HG03135 (cell line): ENCODE measurements at regions not wholly inside any gene's neighbourhood (a gene's known extent, or its start where the extent isn't known, plus 50 kb on each side); places are given as distances from the start of the nearest gene placed in this dataset.
"Not testable (repeated sequence)": the region's sequence is repeated elsewhere in the genome, so short reads cannot be mapped to it uniquely, and the experiment has no call there.

Source experiments
- ATAC-seq: cut with Tn5 transposase; IDR thresholded peaks from one replicate; pipeline ENCODE4 v1.9.1; 2021; ENCODE audit warnings: mild to moderate bottlenecking, moderate library complexity; ENCODE audit not compliant: unreplicated experiment

DNA sequence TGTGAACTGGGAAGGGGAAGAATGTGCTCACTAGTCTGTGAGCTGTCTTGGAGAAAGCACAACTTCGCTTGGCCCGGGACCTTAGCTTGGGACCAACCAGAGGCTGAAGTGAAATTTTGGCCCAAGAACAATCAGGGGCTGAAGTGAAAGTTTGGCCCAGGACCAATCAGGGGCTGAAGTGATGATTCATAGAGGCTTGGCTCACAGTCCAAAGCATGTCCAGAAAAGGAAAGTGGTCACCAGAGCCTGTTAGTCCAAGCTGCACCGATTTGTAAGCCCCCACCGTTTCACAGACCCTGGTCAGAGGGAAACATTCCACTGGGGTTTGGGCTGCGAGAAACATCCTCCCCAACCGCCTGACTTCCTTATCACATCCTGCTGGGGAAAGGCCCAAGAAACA is 763.3 kb downstream of the SPATA31A7 start:
- not testable (repeated sequence) for ATAC-seq

DNA sequence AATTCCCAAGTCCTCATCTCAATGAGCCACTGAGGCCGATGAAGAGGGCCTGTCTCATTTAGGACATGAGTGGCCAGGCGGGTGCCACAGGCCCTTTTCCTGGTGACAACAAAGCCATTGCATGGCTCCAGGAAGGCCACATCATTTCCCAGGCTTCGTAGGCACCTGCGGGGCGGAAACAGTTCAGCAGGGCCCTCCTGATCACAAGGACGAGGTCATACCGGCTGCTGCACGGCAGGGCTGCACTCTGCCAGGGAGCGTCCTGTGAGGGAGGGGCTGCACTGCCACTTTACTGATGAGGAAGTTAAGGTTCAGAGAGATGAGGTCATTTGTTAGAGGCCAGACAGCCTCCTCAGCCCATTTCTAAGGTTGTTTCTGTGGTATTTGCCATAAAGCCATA is 781.8 kb downstream of the SPATA31A7 start:
- not testable (repeated sequence) for ATAC-seq

DNA sequence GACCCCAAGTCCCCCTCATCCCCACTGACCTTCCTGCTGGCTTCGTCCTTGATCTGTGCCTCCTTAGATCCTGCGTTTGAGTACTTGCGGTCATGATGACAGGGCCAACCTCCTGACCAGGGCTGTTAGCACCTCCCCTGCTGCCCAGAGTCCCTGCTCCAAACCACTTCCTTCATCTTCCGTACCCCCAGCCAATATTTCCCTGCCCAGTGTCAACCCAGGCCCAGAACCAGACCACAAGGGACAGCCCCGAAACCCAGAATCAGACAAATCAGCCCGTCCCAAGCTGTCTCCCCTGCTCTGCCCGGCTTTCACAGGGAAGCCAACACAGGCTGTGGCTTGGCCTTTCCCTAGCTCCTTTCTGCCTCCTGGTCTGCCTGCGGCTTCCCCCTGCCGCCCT is 784.7 kb downstream of the SPATA31A7 start:
- ATAC-seq = not testable (repeated sequence)

DNA sequence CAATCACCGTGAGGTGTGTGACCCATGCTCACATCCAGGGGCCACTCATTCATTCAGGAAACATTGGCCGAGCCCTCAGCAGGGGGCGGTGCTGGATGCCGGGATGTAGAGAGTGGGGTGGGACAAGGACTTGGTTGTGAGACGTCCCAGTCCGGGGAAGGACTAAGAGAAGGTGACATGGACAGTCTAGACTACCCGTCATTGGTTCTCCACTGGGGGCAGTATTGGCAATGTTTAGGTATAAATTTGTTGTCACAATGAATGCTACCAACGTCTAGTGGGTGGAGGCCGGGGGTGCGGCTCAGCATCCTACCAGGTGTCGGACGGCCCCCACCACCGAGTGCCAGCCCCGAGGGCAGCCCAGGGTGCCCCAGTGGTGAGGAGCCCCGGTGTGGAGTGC is 786.5 kb downstream of the SPATA31A7 start:
- not testable (repeated sequence) for ATAC-seq

DNA sequence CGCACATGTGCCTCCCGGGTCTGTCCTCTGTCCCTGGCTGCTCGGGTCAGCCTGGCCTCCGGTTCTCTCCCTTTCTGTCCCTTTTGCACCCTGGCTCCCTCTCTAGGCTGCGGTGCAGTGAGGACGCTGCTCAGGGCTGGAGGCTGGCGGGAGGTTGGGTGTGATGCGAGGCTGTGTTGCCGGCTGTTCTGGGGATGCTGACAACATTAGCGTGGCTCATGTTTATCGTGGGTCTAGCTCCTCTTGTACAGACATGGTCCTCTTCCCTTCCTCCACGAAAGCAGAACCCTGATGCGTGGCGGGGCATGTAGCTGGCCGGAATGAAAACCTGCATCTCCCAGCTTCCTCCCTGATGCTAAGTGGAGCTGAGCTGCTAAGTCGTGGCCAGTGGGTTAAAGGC is 792.9 kb downstream of the SPATA31A7 start:
- not testable (repeated sequence) for ATAC-seq

DNA sequence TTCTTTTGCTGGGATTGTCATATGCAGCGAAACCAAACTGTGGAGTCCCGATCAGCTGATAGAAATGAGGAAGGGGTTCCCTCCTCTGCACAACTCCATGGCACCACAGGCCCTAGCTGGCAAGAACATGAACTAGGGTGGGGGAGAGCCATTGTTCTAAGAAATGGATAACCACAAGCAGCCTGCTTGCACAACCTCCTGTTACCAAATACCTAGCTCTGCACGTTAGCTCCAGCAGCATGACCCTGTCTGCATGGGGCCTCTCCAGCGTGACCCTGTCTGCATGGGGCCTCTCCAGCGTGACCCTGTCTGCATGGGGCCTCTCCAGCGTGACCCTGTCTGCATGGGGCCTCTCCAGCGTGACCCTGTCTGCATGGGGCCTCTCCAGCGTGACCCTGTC is 793.6 kb downstream of the SPATA31A7 start:
- not testable (repeated sequence) for ATAC-seq

DNA sequence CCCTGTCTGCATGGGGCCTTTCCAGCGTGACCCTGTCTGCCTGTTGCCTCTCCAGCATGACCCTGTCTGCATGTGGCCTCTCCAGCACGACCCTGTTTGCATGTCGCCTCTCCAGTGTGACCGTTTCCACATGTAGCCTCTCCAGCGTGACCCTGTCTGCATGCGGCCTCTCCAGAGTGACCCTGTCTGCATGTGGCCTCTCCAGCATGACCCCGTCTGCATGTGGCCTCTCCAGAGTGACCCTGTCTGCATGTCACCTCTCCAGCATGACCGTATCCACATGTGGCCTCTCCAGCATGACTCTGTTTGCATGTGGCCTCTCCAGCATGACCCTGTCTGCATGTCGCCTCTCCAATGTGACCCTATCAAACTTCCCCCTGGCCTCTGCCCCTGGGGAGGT is 794.1 kb downstream of the SPATA31A7 start:
- ATAC-seq = not testable (repeated sequence)

DNA sequence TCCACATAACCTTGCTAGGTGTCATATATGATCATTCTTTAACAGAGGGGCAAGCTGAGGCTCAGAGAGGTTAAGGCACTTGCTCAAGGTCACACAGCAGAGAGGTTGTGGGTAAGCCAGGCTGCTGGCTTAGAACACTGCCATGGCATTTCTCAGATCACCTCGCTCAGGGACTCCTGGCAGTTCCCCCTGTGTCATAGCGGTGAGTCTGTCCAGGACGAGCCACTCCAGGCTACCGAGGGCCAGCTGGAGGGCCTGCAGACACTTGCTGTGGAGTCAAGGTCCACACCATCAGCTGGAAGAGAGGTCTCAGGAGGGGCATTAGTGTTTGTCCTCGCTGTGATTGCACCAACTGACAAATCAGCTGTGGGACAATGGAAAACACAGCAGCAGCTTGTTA is 794.7 kb downstream of the SPATA31A7 start:
- not testable (repeated sequence) for ATAC-seq

DNA sequence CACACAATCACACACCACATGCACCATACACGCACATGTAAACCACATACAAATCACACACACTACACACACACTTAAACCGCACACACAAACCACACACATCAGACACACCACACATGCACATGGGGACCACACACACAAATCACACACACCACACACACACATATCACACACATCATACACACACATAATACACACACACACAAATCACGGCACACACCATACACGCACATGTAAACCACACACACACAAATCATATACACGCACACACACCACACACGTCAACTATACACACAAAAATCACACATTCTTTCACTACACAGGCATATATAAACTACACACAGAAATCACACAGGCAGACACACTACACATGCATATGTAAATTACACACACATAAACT is 802.3 kb downstream of the SPATA31A7 start:
- ATAC-seq = not testable (repeated sequence)

DNA sequence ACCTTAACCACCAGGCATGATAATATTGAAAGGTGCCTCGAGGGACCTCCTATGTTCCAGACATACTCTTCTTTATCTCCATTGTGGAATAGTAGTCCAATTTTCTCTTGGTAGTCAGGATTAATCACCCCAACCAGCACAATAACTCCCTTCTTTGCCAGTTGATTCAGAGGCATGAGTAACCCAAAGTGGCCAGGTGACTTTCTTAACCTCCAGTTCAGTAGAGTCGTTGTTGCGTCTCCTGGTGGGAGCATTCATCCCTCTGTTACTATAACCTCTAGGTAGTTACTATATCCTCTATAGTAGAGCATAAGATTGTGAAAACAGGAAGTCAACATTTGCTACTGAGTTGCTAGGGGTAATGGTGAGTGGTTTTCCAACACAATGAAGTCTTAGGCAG is 842.6 kb downstream of the SPATA31A7 start:
- not testable (repeated sequence) for ATAC-seq

DNA sequence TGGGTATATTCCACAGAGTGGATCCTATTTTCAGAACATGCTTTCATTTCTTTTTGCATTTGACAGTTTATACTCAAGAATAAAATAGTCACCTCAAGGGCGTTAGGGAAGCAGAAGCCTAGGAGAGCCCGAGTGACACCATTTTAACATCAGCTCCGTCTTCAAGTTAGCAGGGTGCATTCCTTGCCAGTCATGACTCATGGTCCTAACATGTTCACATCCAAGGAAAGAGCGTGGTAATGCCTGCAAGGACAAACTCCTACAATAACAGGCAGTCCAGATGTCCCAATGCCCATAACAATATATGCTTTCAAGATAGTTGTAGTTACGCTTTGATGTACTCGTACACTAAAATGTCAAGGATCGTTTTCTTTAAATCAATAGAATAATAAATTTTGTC is 848.4 kb downstream of the SPATA31A7 start:
- not testable (repeated sequence) for ATAC-seq

DNA sequence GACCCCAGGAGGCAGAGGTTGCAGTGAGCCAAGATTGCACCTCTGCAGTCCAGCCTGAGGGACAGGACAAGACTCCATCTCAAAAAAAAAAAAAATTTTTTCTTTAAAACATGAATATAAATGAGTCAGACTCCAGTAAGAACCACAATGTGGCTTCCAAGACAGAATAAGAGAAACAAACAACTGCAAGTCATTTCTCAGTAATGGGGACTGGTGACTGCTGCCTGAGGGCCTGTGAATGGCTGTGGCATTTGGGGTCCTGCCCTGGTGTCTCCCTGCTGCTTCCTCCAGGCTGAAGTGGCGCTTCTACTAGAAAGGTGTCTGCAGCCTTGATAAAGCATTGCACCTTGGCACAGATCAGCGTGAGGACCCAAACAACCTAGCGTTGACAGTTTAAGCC is 868.3 kb downstream of the SPATA31A7 start:
- ATAC-seq = not testable (repeated sequence)

DNA sequence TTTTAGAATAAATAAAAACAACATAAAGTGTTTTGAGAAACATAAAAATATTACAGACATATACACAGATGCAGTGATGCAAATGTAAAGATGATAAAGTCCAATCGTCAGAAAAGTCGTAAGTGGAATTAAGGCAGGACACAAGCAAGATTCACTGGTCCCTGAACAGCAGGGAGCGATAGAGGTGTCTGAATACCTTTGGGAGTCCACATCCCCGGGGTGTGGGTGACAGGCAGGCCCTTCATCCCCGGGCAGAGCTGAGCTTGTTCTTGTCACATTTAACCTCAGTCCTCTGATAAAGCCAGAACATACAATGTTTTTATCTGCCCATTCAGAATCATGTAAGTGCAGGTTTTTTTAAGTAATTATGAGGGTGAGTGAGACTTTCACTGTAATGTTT is 881.2 kb downstream of the SPATA31A7 start:
- ATAC-seq = not testable (repeated sequence)

DNA sequence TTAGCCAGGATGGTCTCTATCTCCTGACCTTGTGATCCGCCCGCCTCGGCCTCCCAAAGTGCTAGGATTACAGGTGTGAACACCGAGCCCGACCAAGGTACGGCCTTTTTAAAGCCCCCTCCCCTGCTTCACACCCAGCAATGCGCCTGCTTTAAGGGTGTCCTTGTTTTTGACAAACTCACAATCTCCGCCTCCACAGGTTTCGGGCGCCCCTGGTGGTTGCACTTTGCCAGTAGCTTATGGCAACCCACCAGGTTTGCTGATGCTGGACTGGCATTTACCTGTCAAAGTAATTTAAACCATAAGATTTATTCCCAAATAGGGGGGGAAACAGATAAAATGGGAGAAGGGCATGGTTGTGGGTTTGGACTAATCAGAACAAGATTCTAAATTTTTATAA is 883.6 kb downstream of the SPATA31A7 start:
- ATAC-seq = not testable (repeated sequence)

DNA sequence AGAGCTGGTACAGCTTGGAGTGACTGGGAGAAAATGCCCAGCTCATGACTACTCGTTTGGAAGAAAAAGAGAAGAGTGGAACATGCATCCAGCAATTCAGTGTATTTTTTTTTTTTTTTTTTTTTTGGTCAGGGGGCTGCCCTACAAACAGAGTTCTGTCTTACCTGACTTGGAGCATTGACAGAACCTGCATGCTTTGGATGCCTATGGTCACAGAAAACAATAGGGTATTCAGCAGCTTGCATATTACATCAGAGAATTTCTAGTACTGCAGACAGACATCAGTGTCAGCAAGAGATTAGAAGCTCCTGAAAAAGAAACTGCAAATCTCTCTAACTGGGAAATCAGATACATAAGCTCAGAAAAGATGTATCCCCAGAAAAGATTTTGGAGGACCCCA is 894.4 kb downstream of the SPATA31A7 start:
- not testable (repeated sequence) for ATAC-seq

DNA sequence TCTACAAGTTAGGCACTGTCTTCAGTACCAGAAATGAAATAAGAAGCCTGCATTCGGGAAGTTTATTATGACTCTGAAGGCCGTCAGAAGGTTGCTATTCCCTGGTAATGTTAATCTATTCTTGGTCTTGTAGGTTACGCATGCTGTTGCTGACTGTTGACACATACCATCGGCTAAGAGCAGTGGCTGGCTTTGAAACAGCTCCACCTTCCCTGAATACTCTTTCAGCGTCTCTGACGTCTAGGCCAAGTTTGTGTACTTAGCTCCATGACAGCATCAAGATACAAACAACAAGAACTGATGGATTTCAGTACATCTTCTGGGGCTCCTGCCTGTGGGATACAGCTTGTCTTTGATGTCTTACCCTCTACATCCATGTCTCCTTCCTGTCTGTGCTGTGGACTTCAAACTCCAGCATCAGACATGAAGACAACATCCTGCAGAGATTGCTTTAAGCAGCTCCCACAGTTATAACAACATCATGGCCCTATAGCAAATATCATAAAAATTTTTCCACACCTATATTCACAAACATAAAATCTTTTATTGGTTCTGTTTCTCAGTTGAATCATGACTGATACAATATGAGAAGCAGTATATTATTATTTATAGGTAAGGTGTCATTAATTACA is 906.0 kb downstream of the SPATA31A7 start:
- not testable (repeated sequence) for ATAC-seq

DNA sequence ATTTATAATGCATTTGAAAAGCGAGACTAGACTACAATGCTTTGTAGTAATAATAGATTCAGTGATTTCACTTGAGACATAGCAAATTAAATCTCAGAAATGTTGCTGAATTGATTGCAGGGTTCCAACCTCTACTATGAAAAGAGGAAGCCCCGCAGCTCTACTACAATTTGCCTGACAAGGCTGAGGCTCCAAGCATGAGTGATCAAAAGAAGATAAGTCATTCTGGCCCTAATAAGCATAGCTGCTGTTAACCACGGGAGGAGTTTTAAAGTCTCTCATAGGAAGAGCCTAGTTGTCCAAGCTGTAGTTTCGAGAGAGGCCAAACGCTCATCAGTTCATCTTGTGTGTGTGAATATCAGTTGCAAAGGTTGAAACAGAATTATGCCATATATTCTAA is 920.6 kb downstream of the SPATA31A7 start:
- ATAC-seq = peak; percentile 62

DNA sequence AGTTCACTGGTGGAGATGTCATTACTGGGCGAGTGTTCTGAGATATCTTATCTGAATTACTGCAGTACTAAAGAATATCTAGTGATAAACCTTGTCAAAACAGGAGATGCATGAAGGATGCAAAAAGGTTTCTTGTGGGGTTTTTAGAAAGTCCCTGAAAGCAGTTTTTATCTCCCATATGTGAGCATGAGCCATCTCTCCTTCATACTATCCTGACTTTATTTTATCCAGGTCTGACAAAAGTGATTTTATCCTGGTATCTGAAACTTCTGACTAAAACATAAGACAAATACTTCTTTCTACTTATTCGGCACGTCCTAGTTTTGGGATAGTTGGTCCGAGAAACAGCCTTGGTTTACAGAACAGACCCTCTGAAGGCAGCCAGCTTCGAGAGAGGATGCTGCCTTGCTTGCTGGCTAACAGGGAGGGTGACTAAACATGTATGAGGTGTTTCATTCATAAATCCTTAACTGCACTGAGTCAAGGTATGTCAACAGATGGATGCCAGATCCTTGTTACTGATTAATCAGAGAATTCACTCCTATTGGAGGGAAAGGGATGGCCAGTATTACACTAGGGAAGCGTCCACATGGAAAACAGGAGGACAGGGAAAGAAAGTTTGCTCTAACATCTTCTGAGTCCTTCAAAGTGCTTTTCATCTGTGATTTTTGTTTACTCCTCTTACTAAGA is 927.3 kb downstream of the SPATA31A7 start:
- not testable (repeated sequence) for ATAC-seq

DNA sequence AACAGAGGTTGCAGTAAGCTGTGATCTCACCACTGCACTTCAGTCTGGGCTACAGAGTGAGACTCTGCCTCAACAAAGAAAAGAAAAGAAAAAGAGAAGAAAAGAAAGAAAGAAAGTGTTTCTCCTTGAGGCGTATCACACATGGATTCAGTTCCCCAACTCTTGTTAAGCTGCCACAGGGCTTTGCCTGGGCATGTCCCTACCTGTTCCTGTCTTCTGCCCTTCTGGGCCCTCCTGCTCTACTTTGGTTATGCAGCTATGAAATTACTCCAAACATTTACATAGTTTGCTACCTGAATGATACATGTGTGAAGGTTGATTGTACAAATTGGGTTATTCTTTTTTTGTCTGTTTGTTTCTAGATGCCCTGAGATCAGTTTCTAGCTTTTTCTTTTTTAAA is 929.8 kb downstream of the SPATA31A7 start:
- not testable (repeated sequence) for ATAC-seq

DNA sequence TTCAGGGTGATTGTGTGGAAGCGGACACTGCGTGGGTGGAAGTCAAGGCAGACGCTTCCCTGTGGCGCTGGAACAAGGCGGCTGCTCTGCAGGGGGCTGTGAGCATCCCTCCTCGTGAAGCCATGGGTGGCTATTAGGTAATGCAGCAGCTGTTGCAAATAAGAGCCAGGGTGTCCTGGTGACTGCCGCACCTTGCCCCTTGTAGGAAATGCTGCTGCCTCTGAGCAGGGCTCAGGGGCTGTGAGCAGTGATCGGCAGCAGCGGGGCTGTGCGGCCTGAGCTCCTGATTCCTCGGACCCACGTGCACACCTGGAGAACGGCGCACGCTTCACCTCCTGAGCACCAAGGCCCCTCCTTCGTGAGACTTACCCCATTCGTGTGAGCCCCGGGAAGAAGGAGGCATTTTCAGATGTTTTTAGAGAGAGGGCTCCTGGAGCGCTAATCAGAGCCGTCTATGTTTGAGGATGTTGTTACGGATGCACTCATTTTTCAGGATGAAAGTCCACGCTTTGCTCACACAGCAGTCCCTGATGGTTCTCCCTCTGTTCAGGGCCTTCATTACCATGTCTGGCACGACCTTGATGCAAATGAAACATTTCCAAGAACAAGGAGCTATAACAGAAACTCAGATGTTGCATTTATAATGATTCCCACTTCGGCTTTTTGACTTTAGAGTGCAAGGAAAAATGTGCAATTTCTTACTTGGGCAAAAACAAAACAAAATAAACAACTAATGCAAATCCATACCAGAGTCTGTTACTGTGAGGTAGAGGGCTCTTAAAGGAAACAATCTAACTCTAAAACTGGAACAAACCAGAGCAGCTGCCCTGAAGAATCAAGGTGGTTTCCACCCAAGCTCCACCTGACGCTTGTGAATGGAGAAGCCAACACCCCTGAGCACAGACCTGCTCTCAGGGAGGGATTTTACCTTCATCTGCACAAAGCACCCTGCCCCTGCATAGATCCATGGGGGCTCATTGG is 936.1 kb downstream of the SPATA31A7 start:
- not testable (repeated sequence) for ATAC-seq

DNA sequence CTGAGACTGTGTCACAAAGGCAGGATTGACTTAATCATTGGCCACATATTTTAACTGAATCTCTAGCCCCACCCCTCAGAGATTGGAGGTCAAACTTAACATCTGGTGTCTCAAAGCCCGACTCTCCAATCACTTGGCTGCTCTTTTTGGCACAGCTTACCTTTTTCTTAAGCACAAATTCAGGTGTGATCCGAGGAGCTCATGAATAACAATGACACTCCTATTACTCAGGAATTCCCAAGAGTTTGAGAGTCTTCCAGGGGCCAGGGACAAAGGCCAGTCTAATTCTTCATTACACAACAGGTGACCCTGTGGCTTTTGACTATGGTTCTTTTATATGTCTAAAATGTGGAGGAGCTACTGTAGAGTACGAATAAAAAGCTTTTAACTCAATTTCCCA is 945.2 kb downstream of the SPATA31A7 start:
- not testable (repeated sequence) for ATAC-seq
